Fibroblast of pulmonary artery (primary cell): ENCODE measurements at regions not wholly inside any gene's neighbourhood (a gene's known extent, or its start where the extent isn't known, plus 50 kb on each side); places are given as distances from the start of the nearest gene placed in this dataset.

Experiments
- DNase-seq: peaks from one replicate; pipeline ENCODE4 v3.0.0-alpha.2; 2010; ENCODE audit warnings: low read depth
- H3K4me3 ChIP-seq: replicated peaks from 2 replicates; pipeline ENCODE4 v1.5.1; 2011; ENCODE audit warnings: low read depth, mild to moderate bottlenecking, control low read depth, low read length, moderate library complexity
- CTCF ChIP-seq: IDR thresholded peaks from 2 replicates; pipeline ENCODE4 v1.5.1; 2011; ENCODE audit warnings: mild to moderate bottlenecking, control low read depth, low read length, inconsistent platforms; ENCODE audit errors: missing control alignments

- no peak for TF ChIP-seq CTCF
- DNase-seq, result no peak
- H3K4me3 ChIP-seq, result no peak overlapping the region
These were observed 146.4 kb downstream of the CHD9NB start for GRCh38 chr16:52906281-52906680.

- no peak for TF ChIP-seq CTCF
- no peak for DNase-seq
- H3K4me3 ChIP-seq, result no peak overlapping the region
These were observed 156.1 kb downstream of the CHD9NB start for GRCh38 chr16:52896478-52897164.

GRCh38 chr16:52874042-52874441 lies 178.7 kb downstream of the CHD9NB start:
- H3K4me3 ChIP-seq, result no peak overlapping the region
- DNase-seq, result no peak
- TF ChIP-seq CTCF, result no peak

GRCh38 chr16:52872731-52873130 lies 180.0 kb downstream of the CHD9NB start:
- TF ChIP-seq CTCF, result no peak

GRCh38 chr16:52871481-52871880 lies 181.2 kb downstream of the CHD9NB start:
- H3K4me3 ChIP-seq, result no peak overlapping the region
- no peak for TF ChIP-seq CTCF
- no peak for DNase-seq

More at GRCh38 chr16:52872731-52873130, 180.0 kb downstream of the CHD9NB start:
- H3K4me3 ChIP-seq, result no peak overlapping the region
- DNase-seq, result no peak

- TF ChIP-seq CTCF, result no peak
- H3K4me3 ChIP-seq, result no peak overlapping the region
- DNase-seq, result no peak
These were observed 183.5 kb downstream of the CHD9NB start for GRCh38 chr16:52869243-52869642.

GRCh38 chr16:52863000-52863399 lies 189.7 kb downstream of the CHD9NB start:
- TF ChIP-seq CTCF, result no peak
- no peak for DNase-seq
- H3K4me3 ChIP-seq, result no peak overlapping the region
